Pulmonary artery endothelial cell (primary cell): ENCODE measurements at regions not wholly inside any gene's neighbourhood (a gene's known extent, or its start where the extent isn't known, plus 50 kb on each side); places are given as distances from the start of the nearest gene placed in this dataset.
"Not testable (repeated sequence)": the region's sequence is repeated elsewhere in the genome, so short reads cannot be mapped to it uniquely, and the experiment has no call there.

ENCODE experiments used
- DNase-seq: peaks from one replicate; pipeline ENCODE4 v3.0.0-alpha.2; 2011; ENCODE audit warnings: low read depth, low spot score

DNA sequence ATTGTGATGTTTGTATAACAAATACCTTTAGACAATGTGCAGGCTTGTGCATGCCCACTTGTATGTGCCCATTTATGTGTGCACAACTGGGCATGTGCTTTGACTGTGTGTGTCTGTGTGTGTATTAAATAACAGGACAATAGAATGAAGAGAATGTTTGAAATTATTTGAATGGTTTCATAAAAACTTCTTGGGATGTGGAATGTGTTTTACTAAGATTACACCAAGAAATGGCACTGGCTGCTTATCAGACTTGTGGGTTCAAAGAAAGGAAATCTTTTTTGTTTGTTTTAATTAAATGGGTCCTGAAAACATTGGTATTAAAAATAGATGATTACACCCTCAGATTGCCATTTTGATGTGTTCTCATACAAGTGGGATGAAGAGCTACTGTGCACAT, 191.6 kb upstream of the CCN2 start:
- no peak for DNase-seq

DNA sequence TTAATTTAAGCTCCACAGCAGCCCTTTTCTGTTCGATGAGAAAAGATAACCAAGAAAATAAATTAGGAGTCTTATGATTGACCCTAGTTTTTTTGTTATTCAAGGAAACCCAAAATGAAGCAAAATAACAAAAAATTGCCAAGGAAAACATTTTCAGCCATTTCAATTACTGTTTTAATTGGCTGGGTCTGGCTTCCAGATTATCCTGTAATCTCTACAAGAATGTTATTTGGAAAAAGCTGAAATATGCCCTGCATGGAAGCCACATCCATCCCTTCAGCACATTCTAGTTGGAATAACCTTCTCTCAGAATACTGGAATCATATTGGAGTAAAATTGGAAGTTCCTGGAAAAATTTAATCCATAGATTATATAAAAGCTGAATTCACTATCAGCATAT, 191.1 kb upstream of the CCN2 start:
- DNase-seq = no peak

DNA sequence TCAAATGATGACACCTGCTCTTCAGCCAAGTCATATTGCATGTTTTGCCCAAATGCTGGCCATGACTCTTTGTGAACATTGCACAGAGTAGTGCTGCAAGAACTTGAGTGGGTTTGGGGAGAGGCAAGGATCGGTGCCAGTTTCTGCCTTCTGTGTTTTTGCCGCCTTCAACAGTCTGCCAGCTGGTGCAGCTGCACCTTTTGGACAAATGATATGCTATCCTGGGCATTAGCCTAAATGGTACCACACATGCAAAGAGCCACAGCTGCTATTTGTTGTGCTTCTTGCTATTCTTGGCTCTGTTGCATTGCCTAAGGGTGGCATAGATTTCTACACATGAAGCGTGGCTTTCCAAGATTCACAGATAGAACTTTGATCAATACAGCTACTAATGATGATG, 189.0 kb upstream of the CCN2 start:
- no peak for DNase-seq

DNA sequence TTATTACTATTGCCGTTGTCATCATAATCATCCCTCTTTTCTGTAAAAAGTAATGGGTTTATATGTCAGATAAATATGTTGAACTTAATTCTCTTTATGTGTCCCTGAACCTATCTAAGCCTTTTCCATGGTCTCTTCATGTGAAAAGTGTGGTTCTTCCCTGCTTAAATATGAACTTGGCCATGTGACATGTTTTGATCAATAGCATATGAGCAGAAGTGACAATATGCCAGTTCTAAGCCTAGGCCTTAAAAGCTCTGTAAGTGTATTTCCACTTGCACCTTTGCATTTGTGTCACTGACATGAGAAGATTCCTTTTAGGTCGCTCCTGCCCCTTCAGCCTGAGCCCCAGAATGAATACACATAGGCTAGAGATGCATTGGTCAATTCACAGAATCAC, 188.4 kb upstream of the CCN2 start:
- no peak for DNase-seq

DNA sequence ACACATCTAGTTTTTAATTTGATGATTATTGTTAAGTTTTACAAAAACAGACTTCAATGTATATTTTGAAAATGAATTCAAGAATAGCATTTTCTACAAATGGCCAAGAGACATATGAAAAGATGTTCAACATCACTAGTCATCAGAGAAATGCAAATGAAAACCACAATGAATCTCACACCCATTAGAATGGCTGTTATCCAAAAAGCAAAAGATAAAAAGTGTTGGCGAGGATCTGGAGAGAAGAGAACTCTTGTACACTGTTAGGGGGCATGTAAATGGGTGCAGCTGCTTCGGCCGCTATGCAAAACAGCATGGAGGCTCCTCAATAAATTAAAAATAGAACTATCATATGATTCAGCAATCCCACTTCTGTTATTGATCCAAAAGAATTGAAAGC, 185.8 kb upstream of the CCN2 start:
- no peak for DNase-seq

DNA sequence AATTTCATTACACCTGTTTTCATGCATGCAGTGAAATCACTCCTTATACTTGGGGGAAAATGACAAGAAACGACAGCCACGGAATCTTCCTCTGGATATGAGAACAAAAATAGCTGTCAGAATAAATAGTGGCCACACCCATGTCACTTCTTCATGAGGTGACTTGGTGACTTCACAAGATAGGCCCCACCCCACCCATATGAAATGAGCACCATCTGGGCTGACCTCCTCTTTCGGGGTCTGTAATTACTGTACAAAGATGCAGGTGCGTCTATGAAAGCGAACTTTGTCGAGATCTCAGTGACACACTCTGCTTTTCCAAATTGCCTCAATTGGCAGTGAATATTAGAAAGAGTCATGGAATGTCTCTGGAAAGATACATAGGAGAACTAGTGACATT, 184.2 kb upstream of the CCN2 start:
- DNase-seq = no peak

DNA sequence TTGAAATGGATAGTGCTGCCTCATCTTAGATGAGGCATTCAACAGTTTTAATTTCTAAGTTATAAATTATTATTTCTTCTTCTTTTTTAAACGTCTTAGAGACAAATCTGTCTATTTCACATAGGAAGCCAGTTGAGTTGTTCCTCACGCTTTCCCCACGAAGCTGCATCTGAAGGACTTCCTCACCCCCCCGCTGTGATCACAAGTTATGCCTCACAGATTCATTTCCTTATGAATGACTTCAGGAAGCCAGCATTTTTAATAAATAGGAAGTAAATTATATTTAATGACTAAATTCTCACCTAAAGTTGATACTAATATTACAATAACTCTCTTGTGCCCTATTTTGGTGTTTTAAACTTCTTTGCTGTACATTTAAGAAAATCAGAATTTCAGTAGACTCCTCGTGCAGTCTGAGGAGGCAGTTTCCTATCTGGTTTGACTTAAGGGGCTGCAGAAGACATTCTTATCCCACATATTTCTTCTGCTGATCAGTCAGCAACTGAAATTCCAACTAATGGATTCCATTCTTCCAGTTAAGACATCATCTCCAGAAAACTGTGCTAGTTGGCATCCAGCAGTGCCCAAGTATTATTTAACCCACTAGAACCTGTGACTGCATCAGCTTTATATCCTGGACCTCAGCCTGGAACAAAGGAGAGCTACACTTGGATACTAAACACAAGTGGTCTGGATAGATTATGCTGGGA, 182.7 kb upstream of the CCN2 start:
- DNase-seq = peak; percentile 88

DNA sequence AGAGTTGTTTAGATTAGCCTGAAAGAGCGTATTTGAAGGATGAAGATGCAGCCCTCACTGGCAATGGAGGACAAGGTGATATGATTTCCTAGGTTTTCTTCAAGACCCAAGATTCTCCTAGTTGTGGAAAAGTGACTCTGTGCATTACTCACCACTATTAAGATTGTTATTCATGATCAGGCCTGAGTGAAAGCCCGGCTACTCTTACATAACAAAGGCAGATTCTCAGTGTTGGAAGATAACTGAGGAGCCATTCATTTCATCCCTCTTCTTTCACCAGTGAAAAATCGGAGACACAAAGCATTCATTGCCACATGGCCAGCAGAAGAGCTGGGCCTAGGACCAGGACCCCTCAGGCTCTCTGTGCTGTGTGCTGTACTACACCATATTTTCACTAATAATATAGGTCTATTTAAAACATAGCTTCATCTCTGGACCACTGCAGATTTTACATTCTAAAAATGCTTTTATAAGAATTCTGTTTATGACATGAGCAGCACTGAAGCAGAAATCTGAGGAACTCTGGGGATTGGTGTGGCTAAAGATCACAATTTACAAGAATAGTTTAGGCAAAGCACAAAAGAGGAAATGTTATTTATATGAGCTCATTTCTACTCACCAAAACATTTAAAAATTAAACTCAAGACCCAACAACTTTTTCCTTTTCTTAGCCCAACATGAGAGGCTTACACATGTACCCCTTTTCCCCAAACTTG, 181.9 kb upstream of the CCN2 start:
- peak; percentile 40 for DNase-seq

DNA sequence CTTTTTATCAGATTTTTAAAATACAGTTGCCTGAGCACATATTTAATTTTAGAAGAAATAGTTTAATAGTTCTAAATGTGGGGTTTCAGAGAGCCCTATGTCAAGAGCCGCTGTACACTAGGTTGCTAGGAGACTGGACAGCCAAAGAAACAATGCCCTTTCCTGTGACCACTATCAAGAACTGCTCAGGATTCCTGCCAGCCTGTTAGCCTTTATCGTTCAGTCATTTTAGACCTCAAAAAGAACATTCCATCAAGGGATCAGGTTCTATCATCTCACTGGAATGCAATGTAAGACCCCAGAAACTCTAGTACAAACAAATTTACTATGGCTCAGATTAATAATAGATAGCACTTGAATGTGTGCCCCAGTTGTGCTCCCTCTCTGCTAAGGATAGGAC, 181.2 kb upstream of the CCN2 start:
- peak; percentile 95 for DNase-seq

DNA sequence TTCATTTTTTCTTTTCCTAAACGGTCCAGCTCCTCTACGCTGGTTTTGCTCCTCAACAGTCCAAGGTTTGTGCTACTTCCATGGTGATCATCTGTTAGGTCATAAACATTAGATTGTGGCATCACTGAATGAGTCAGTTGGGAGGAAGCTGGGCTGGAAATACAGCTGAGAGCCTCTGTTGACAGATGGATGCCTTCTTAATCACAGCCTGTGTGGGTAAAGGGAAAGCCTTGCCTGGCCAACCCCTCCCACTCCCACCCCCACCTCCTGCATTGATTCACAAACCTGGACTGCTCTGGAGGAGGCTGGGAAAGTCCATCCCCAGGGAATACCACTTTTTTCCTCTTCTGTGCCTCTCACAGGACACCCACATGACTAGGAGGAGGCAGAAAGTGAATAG, 180.6 kb upstream of the CCN2 start:
- DNase-seq = peak; percentile 99

DNA sequence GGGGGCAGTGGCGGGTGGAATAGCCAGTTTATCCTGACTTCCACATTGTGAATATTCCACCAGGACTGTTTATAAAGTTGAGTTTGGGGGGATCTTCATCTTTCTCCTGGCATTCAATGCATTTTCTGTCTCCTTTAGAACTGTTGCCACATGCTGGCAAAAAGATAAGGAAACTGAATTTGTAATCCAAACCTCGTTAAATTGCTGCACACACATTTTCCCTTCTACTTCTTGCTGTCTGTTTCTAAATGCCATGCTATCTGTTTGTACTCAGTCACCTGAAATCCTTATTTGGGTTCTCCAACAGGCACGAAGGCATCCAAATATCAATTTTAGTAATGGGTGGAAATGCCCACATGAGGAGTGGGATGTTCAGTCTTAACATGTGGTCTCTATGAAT, 180.2 kb upstream of the CCN2 start:
- DNase-seq = no peak

DNA sequence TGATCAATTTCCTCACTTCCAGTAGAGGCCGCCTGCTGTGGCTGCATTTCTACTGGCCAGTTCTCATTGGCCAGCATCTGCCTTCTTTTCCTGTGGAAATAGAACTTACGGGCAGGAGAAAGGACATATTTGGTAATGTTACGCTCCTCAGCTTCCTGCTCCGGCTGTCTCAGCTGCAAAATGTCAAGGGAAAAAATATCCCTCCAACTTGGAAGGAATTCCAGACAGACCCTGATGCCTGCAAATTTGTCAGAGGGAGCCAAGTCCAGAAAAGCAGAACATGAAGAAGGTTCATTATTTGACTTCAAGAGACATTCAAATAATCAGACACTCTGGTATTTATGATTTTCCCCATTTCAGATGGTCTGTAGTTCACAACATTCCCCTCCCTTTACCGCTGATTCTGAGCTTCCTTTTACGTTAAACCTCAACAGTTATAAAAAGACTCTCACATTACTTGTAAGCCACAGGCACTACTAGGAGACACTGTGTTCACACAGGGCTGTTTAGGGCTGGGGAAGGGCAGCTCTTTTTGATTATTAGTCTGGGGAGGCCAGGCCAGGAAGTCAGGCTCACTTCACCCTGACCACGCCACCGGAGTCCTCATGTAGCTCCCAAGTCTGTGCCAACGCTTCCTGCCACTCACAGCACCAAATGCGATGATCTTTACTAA, 179.6 kb upstream of the CCN2 start:
- DNase-seq = peak; percentile 47

DNA sequence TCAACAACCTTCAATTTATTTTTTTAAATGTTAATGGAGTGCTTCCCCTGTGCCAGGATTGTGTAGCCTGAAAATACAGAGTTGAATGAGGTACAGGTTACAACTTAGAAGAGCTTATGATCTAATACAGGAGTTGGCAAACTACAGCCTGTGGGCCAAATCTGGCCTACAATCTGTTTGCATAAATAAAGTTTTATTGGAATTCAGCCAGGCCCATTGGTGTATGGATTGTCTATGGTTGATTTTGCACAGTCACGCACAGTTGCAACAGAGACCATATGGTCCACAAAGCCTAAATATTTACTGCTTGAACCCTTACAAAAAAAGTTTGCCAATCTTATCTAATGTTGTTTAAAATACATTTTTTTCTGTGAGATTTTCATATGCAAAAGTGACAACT, 177.3 kb upstream of the CCN2 start:
- DNase-seq = no peak

DNA sequence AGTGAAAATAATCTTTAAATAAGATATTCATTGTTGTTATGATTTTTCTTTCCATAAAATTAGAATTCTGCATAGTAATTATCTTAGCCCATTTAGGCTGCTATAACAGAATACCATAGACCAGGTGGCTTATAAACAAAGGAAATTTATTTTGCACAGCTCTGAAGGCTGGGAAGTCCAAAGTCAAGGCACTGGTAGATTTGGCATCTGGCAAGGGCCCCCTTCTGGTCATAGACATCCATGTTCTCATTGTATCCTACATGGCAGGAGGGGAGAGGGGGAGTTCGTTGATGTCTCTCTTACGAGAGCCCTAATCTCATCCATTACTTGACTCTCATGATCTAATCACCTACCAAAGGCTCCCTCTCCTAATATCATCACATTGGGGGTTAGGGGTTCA, 175.0 kb upstream of the CCN2 start:
- DNase-seq = no peak

DNA sequence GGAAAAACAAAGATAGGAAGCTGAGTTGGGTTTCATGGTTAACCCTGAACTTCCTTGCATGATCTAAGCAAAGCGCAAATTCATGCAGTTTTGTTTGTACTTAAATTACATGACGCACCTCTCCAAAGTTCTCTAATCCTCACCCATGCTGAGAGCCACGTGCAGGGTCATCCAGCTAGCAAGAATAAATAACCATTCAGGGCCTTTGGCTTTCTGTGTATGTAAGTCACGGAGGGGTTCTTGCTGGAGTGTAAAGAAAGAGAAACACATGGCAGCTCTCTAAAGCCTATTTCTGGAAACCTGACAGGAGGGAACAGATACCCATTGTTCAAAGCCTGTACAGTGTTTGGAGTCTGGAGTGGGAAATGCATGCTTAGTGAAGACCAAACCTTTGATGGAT, 171.7 kb upstream of the CCN2 start:
- no peak for DNase-seq

DNA sequence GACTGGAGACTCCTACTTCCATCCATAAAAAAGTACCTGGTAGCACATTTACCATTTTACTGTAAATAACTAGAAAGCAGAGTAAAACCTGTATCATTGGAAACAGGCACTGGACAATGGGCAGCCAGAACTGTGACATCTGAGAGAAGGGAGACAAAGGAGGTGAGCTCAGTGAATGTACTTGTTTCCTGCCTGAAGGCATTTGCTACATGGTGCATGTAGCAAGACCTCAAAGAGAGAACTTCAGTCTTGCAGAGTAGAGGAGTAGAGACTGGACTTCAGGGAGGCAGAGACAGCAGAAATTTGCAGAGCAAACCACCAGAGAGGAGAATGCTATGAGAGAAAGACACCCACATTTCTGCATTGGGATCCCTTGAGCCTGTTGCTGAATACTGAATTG, 171.0 kb upstream of the CCN2 start:
- DNase-seq = no peak

DNA sequence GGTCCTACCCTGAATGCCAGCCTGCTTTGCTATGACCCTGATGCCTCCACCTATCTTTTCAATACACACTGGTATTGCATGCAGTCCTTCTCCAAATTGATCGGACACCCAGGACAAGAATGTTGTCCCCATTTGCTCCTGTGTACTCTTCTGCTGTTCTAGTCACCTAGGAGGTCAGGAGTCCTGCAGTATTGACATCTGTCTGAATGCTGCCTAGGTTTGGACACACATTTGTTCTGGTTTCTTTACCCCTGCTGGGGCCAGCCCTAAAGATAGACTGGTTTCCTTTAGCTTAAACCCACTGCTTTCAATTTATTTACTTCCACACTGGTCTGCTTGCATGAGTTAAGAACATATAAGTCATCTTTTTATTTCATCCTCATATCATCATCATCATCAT, 167.0 kb upstream of the CCN2 start:
- DNase-seq = no peak

DNA sequence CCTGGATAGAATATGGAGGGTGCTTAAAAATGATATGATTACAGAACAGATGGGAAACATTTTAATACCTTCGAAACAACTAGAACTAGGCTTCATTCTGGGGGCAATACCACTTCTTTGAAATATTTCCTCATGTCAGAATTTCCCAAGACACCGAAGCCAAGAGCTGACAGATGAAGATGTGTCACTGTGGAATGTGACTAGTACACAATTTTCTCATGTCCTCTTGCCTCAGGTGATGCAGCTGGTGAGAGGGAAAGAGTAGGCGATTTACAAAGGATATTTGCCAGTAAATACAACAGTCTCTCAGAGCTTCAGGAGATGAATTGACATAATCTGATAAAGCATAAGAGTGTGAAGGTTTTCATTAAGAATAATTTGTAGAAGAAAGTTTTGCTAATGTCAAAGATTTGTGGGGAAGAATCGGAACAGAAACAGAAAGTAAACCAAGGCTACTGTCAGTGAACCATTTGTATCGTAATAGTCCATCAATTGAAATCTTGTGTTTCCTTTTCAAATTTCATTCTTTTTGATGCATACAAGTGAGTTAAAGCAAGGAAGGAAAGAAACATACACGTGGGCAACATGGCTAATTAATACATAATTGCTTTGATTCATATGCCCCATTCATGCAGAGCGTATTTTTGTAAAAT, 164.7 kb upstream of the CCN2 start:
- DNase-seq = peak; percentile 27

DNA sequence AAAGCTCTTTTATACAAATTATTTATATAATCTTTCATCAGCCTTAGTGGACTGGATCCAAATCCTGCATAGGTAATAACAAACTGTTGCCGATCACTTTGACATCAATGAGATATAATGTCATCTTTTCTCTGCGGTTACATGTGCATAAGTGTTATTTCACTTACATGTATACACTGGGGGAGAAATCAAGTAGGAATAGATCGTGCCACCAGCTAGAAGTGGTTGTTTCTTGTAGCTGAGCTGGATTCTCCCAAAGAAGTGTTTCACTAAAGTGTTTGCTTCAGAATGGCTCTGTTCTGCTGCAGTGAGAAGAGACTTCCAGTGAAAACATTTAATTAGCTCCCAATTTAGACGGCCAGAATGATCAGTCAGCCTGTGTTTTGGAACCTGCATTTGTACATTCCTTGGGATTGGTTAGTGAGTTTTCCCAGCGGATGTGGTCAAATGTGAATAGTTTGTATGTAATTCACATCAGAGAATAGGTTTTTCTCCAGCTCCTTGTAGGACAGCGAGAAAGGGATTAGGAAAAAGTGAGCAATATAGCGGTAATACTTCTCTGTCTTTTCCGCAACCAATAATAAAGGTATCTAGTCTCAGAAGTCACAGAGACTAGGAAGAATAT, 163.1 kb upstream of the CCN2 start:
- DNase-seq = no peak

DNA sequence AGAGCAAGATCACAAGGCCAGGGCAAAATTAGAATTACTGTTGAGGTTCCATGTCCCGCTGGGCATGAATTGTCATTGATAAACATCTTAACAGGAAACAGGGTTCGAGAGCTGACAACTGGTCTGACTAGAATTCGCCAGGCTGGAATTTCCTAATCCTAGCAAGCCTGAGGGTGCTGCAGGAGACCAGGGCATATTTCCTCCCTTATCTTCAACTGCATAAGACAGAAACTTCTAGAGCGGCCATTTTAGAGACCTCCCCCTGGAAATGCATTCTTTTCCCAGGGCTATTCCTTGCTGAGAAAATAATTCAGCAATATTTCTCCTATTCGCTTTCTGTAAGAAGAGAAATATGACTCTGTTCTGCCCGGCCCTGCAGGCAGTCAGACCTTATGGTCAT, 158.6 kb upstream of the CCN2 start:
- DNase-seq = not testable (repeated sequence)

DNA sequence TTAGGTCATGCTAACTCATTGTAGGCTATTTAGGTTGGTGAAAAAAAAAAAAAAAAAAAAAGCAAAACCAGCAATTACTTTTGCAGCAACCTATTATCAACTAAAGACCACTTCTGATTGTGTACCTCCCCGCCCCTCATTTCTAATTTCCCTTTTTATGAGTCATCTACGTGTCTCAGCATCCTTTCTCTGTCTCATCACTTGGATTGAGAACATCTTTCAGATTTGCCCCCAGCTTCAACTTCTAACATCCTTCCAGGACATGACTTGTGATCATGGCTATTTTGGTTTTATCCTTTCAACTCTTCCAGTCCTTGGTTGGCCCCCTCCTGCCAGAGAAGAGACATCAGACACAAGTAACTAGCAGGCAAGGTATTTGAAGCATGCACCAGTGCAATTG, 156.7 kb upstream of the CCN2 start:
- DNase-seq = no peak

DNA sequence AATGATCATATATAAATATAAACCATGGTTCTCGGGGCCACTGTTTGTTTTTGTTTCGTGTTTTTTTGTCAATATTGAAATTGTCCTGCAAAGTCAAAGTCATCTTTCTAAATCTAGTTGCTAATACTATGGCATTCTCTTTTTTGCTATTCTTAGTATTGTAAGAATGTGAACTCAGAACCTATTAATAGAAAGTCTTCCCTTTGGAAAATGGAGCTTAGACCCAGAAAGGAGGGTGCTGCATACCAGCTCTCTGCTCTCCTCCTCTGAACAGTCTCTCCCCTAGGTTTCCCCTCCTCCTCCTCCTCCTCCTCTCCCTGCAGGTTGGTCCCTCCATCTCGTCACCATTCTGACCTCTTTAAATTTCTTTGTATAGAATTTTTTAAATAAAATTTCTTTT, 150.4 kb upstream of the CCN2 start:
- DNase-seq = no peak
